Smooth muscle cell (in vitro differentiated cells): ENCODE measurements at regions not wholly inside any gene's neighbourhood (a gene's known extent, or its start where the extent isn't known, plus 50 kb on each side); places are given as distances from the start of the nearest gene placed in this dataset.

ENCODE experiments used
- DNase-seq: peaks from one replicate; lab custom pipeline; 2025; ENCODE audit not compliant: unreplicated experiment; lab: John Stamatoyannopoulos, UW
- H2AFZ ChIP-seq: fragments of 200-600 bp; sonication (generic); 2 replicates; pipeline ENCODE4 v1.6.0; 2016; ENCODE audit warnings: antibody characterized with exemption, low read depth, mild to moderate bottlenecking
- H3F3A ChIP-seq: fragments of 200-600 bp; sonication (generic); 2 replicates; pipeline ENCODE4 v1.6.0; 2017; ENCODE audit warnings: antibody characterized with exemption, low read depth
- H3K27ac ChIP-seq: fragments of 200-600 bp; sonication (generic); 2 replicates; pipeline ENCODE4 v1.5.1; 2016; ENCODE audit warnings: low read depth, mild to moderate bottlenecking
- H3K27me3 ChIP-seq: fragments of 200-600 bp; sonication (generic); 2 replicates; pipeline ENCODE4 v1.6.1; 2016; ENCODE audit warnings: low read depth, mild to moderate bottlenecking
- H3K36me3 ChIP-seq: fragments of 200-600 bp; sonication (generic); 2 replicates; pipeline ENCODE4 v1.5.1; 2016; ENCODE audit warnings: low read depth
- H3K4me1 ChIP-seq: fragments of 200-600 bp; sonication (generic); 2 replicates; pipeline ENCODE4 v1.5.1; 2016; ENCODE audit warnings: low read depth
- H3K4me2 ChIP-seq: fragments of 200-600 bp; sonication (generic); 2 replicates; pipeline ENCODE4 v1.6.0; 2016; ENCODE audit warnings: mild to moderate bottlenecking
- H3K4me3 ChIP-seq: fragments of 200-600 bp; sonication (generic); 2 replicates; pipeline ENCODE4 v1.5.1; 2016; ENCODE audit warnings: mild to moderate bottlenecking
- H3K79me2 ChIP-seq: fragments of 200-600 bp; sonication (generic); 2 replicates; pipeline ENCODE4 v1.6.0; 2016; ENCODE audit warnings: low read depth, mild to moderate bottlenecking
- H3K9ac ChIP-seq: fragments of 200-600 bp; sonication (generic); 2 replicates; pipeline ENCODE4 v1.6.0; 2016; ENCODE audit warnings: low read depth
- H3K9me3 ChIP-seq: fragments of 200-600 bp; sonication (generic); replicated peaks from 2 replicates; pipeline ENCODE4 v1.5.1; 2016; ENCODE audit warnings: low read depth
- H4K20me1 ChIP-seq: fragments of 200-600 bp; sonication (generic); 2 replicates; pipeline ENCODE4 v1.6.0; 2016; ENCODE audit warnings: low read depth
- CTCF ChIP-seq: fragments of 200-600 bp; sonication (generic); IDR thresholded peaks from 2 replicates; pipeline ENCODE4 v1.5.1; 2017; ENCODE audit warnings: borderline replicate concordance, mild to moderate bottlenecking, antibody characterized with exemption; ENCODE audit not compliant: insufficient read depth, poor library complexity, severe bottlenecking
- WGBS: methylation state at CpG from one replicate; pipeline ENCODE4 v1.1.7; 2016; ENCODE audit warnings: low lambda C conversion rate; 5-methylcytosine and 5-hydroxymethylcytosine counted together

- Histone ChIP-seq H3K27ac (no peak overlapping the region), H4K20me1 (no peaks in the 10 kb centered on the region), H3K9ac (no peak overlapping the region), H3K4me1 (peaks cover 6% of the 10 kb centered on the region), H3K9me3 (no peaks in the 10 kb centered on the region), H3K27me3 (no peaks in the 10 kb centered on the region), H3F3A (no peaks in the 10 kb centered on the region), H3K79me2 (no peaks in the 10 kb centered on the region), H2AFZ (no peak overlapping the region), H3K4me3 (no peak overlapping the region), H3K36me3 (no peaks in the 10 kb centered on the region), H3K4me2 (no peak overlapping the region)
- TF ChIP-seq CTCF: no peak
- WGBS: 92% methylated on average over 4 of the region's 4 CpGs
- DNase-seq: no peak
Measured at GRCh38 chr16:76199681-76200220, 77.5 kb upstream of the CNTNAP4 start.

GRCh38 chr16:76201385-76201784 is 75.8 kb upstream of the CNTNAP4 start:
- Histone ChIP-seq H3K27me3 (no peaks in the 10 kb centered on the region), H3K4me3 (no peak overlapping the region), H2AFZ (no peak overlapping the region), H3K9me3 (no peaks in the 10 kb centered on the region), H4K20me1 (no peaks in the 10 kb centered on the region), H3K36me3 (no peaks in the 10 kb centered on the region), H3K9ac (no peak overlapping the region), H3K79me2 (no peaks in the 10 kb centered on the region), H3K27ac (no peak overlapping the region), H3F3A (no peaks in the 10 kb centered on the region), H3K4me2 (no peak overlapping the region), H3K4me1 (peaks cover 6% of the 10 kb centered on the region)
- no peak for DNase-seq
- TF ChIP-seq CTCF: no peak
- WGBS: 61% methylated on average over 2 of the region's 2 CpGs

- H3K9me3 ChIP-seq: no peaks in the 10 kb centered on the region
- DNase-seq: no peak
- no peak overlapping the region for H3K4me2 ChIP-seq
- no peaks in the 10 kb centered on the region for H3K36me3 ChIP-seq
- peaks cover 6% of the 10 kb centered on the region for H3K4me1 ChIP-seq
- no peaks in the 10 kb centered on the region for H3F3A ChIP-seq
- no peaks in the 10 kb centered on the region for H3K79me2 ChIP-seq
- no peaks in the 10 kb centered on the region for H4K20me1 ChIP-seq
- 71% methylated on average over 2 of the region's 2 CpGs for WGBS
- no peak overlapping the region for H3K27ac ChIP-seq
- no peak overlapping the region for H2AFZ ChIP-seq
- no peak overlapping the region for H3K4me3 ChIP-seq
- no peak overlapping the region for H3K9ac ChIP-seq
- no peaks in the 10 kb centered on the region for H3K27me3 ChIP-seq
- no peak for TF ChIP-seq CTCF
Measured at GRCh38 chr16:76204249-76204648, 73.0 kb upstream of the CNTNAP4 start.

GRCh38 chr16:76207270-76207669 is 69.9 kb upstream of the CNTNAP4 start:
- H3K27me3 ChIP-seq: no peaks in the 10 kb centered on the region
- no peaks in the 10 kb centered on the region for H3K4me1 ChIP-seq
- H3K36me3 ChIP-seq: no peaks in the 10 kb centered on the region
- 36% methylated on average over 3 of the region's 3 CpGs for WGBS
- H3K27ac ChIP-seq: no peak overlapping the region
- no peak overlapping the region for H3K4me3 ChIP-seq
- no peak overlapping the region for H2AFZ ChIP-seq
- H4K20me1 ChIP-seq: no peaks in the 10 kb centered on the region
- H3K79me2 ChIP-seq: no peaks in the 10 kb centered on the region
- DNase-seq: no peak
- H3K9me3 ChIP-seq: no peaks in the 10 kb centered on the region
- no peaks in the 10 kb centered on the region for H3F3A ChIP-seq
- no peak overlapping the region for H3K4me2 ChIP-seq
- no peak overlapping the region for H3K9ac ChIP-seq
- no peak for TF ChIP-seq CTCF
